Fibroblast of villous mesenchyme (primary cell): ENCODE measurements at regions not wholly inside any gene's neighbourhood (a gene's known extent, or its start where the extent isn't known, plus 50 kb on each side); places are given as distances from the start of the nearest gene placed in this dataset.
"Not testable (repeated sequence)": the region's sequence is repeated elsewhere in the genome, so short reads cannot be mapped to it uniquely, and the experiment has no call there.

Source experiments
- DNase-seq: peaks from one replicate; pipeline ENCODE4 v3.0.0-alpha.2; 2010; ENCODE audit warnings: low read depth
- H3K4me3 ChIP-seq: 2 replicates; pipeline ENCODE4 v1.5.1; 2011; ENCODE audit warnings: low read depth, mild to moderate bottlenecking, low read length
- CTCF ChIP-seq: IDR thresholded peaks from 2 replicates; pipeline ENCODE4 v1.5.1; 2012; ENCODE audit warnings: low read depth, mild to moderate bottlenecking, low read length; ENCODE audit not compliant: insufficient read depth

- no peak for TF ChIP-seq CTCF
- DNase-seq = no peak
These were observed 259.0 kb upstream of the RGMA start for GRCh38 chr15:93347986-93348385.

GRCh38 chr15:93345981-93346380, 257.0 kb upstream of the RGMA start:
- H3K4me3 ChIP-seq = no peak overlapping the region
- no peak for DNase-seq
- no peak for TF ChIP-seq CTCF

More at GRCh38 chr15:93347986-93348385, 259.0 kb upstream of the RGMA start:
- no peak overlapping the region for H3K4me3 ChIP-seq

GRCh38 chr15:93343402-93343801, 254.4 kb upstream of the RGMA start:
- DNase-seq, H3K4me3 ChIP-seq: not testable (repeated sequence)

GRCh38 chr15:93341164-93341563, 252.2 kb upstream of the RGMA start:
- TF ChIP-seq CTCF = no peak
- no peak overlapping the region for H3K4me3 ChIP-seq
- no peak for DNase-seq

GRCh38 chr15:93340406-93340805, 251.4 kb upstream of the RGMA start:
- H3K4me3 ChIP-seq = no peak overlapping the region
- no peak for TF ChIP-seq CTCF
- no peak for DNase-seq

- no peak overlapping the region for H3K4me3 ChIP-seq
- DNase-seq = no peak
- no peak for TF ChIP-seq CTCF
These were observed 244.8 kb upstream of the RGMA start for GRCh38 chr15:93333796-93334195.

GRCh38 chr15:93333126-93333525, 244.1 kb upstream of the RGMA start:
- not testable (repeated sequence) for H3K4me3 ChIP-seq, DNase-seq

GRCh38 chr15:93332168-93332553, 243.2 kb upstream of the RGMA start:
- no peak overlapping the region for H3K4me3 ChIP-seq
- no peak for TF ChIP-seq CTCF

More at GRCh38 chr15:93332168-93332553, 243.2 kb upstream of the RGMA start:
- DNase-seq = no peak
